Stimulated activated CD4-positive, alpha-beta T cell treated with anti-CD3 and anti-CD28 coated beads, TNF-alpha, amount 100 ng/mL, for 24 hours (primary cell): ENCODE measurements at regions not wholly inside any gene's neighbourhood (a gene's known extent, or its start where the extent isn't known, plus 50 kb on each side); places are given as distances from the start of the nearest gene placed in this dataset.
A peak's percentile ranks its signal among the peaks of the same experiment; 100 is the strongest.
"Not testable (repeated sequence)": the region's sequence is repeated elsewhere in the genome, so short reads cannot be mapped to it uniquely, and the experiment has no call there.

Experiments used
- DNase-seq, 3 experiments: peaks; one replicate each; pipeline ENCODE4 v3.0.0-alpha.2; 2020; ENCODE audit warnings: low read depth in 3 of 3

- no peak for DNase-seq
These were observed 176.1 kb upstream of the KLF6 start for GRCh38 chr10:3961082-3961481.

- DNase-seq = no peak
These were observed 175.5 kb upstream of the KLF6 start for GRCh38 chr10:3960496-3960895.

- DNase-seq = no peak
These were observed 174.6 kb upstream of the KLF6 start for GRCh38 chr10:3959370-3960325.

- DNase-seq = no peak
These were observed 173.5 kb upstream of the KLF6 start for GRCh38 chr10:3958472-3958996.

- no peak for DNase-seq
These were observed 171.1 kb upstream of the KLF6 start for GRCh38 chr10:3955955-3956617.

GRCh38 chr10:3955493-3955892 lies 170.5 kb upstream of the KLF6 start:
- no peak for DNase-seq

- DNase-seq = no peak
These were observed 169.6 kb upstream of the KLF6 start for GRCh38 chr10:3954615-3955014.

GRCh38 chr10:3954007-3954406 lies 169.0 kb upstream of the KLF6 start:
- DNase-seq = not testable (repeated sequence)

GRCh38 chr10:3951993-3952392 lies 167.0 kb upstream of the KLF6 start:
- DNase-seq = no peak

GRCh38 chr10:3950676-3951275 lies 165.8 kb upstream of the KLF6 start:
- DNase-seq = no peak

- no peak for DNase-seq
These were observed 164.7 kb upstream of the KLF6 start for GRCh38 chr10:3949711-3950110.

- DNase-seq = peak; percentile 30 to 60 (median 52)
These were observed 163.8 kb upstream of the KLF6 start for GRCh38 chr10:3948843-3949242.

GRCh38 chr10:3946234-3947229 lies 161.5 kb upstream of the KLF6 start:
- DNase-seq = no peak

- no peak for DNase-seq
These were observed 160.0 kb upstream of the KLF6 start for GRCh38 chr10:3945026-3945425.

GRCh38 chr10:3944591-3944990 lies 159.6 kb upstream of the KLF6 start:
- no peak for DNase-seq

GRCh38 chr10:3943695-3944257 lies 158.8 kb upstream of the KLF6 start:
- DNase-seq = no peak

GRCh38 chr10:3942937-3943489 lies 158.0 kb upstream of the KLF6 start:
- no peak for DNase-seq

- DNase-seq = no peak
These were observed 156.7 kb upstream of the KLF6 start for GRCh38 chr10:3941676-3942075.

GRCh38 chr10:3936422-3937040 lies 151.5 kb upstream of the KLF6 start:
- no peak for DNase-seq

- no peak for DNase-seq
These were observed 150.9 kb upstream of the KLF6 start for GRCh38 chr10:3935933-3936359.
